ENCODE measurements at regions not wholly inside any gene's neighbourhood (a gene's known extent, or its start where the extent isn't known, plus 50 kb on each side); places are given as distances from the start of the nearest gene placed in this dataset.

- Histone ChIP-seq H3K27ac (no peak overlapping the region), H3K9me3 (no peaks in the 10 kb centered on the region), H3K4me3 (no peak overlapping the region), H3K27me3 (no peaks in the 10 kb centered on the region), H3K4me1 (no peaks in the 10 kb centered on the region), H3K36me3 (no peaks in the 10 kb centered on the region)
- TF ChIP-seq POLR2A (IDR thresholded peaks at IDR 0.05) (no peak), EP300 (IDR thresholded peaks at IDR 0.05; ENCODE audit: low read depth) (no peak), CTCF (IDR thresholded peaks at IDR 0.05) (no peak), POLR2AphosphoS5 (IDR thresholded peaks at IDR 0.05) (no peak)
- in situ Hi-C loops (cut with MboI; ENCODE audit: low pct_ligation_motif_present in 1 of 4, low pct_unique_long_range_greater_than_20kb in 1 of 4, low sequenced_read_pairs in 3 of 4) (no loop called here), intact Hi-C loops (cut with DNase I; ENCODE audit: low total_unique reads) (no loop called here)
- no peak for DNase-seq
- WGBS, 2 donors (ENCODE audit: low coverage in 1 of 2), result 37 to 38% methylated on average over 2 of the region's 2 CpGs
Measured at GRCh38 chr4:187289371-187289770, 565.7 kb upstream of the FAT1 start.

GRCh38 chr4:187294861-187295260 lies 571.2 kb upstream of the FAT1 start:
- DNase-seq, result peak; percentile 58
- intact Hi-C loops (cut with DNase I; ENCODE audit: low total_unique reads), result no loop called here
- TF ChIP-seq POLR2AphosphoS5 (IDR thresholded peaks at IDR 0.05) (no peak), POLR2A (IDR thresholded peaks at IDR 0.05) (no peak), CTCF (IDR thresholded peaks at IDR 0.05) (no peak), EP300 (IDR thresholded peaks at IDR 0.05; ENCODE audit: low read depth) (no peak)

GRCh38 chr4:187301923-187302322 lies 578.3 kb upstream of the FAT1 start:
- intact Hi-C loops (cut with DNase I; ENCODE audit: low total_unique reads), result no loop called here
- no peak for DNase-seq
- Histone ChIP-seq H3K4me3 (no peak overlapping the region), H3K9me3 (no peaks in the 10 kb centered on the region), H3K27me3 (no peaks in the 10 kb centered on the region), H3K27ac (no peak overlapping the region), H3K4me1 (no peaks in the 10 kb centered on the region), H3K36me3 (no peaks in the 10 kb centered on the region)
- in situ Hi-C loops (cut with MboI; ENCODE audit: low pct_ligation_motif_present in 1 of 4, low pct_unique_long_range_greater_than_20kb in 1 of 4, low sequenced_read_pairs in 3 of 4), result no loop called here
- 93% methylated on average over 16 of the region's 16 CpGs; no CpG with 5 or more reads in 1 of the 2 donors for WGBS, 2 donors (ENCODE audit: low coverage in 1 of 2)
- no peak for TF ChIP-seq POLR2A (IDR thresholded peaks at IDR 0.05)
- TF ChIP-seq CTCF (IDR thresholded peaks at IDR 0.05), result no peak
- no peak for TF ChIP-seq POLR2AphosphoS5 (IDR thresholded peaks at IDR 0.05)
- no peak for TF ChIP-seq EP300 (IDR thresholded peaks at IDR 0.05; ENCODE audit: low read depth)

More at GRCh38 chr4:187294861-187295260, 571.2 kb upstream of the FAT1 start:
- Histone ChIP-seq H3K36me3 (no peaks in the 10 kb centered on the region), H3K9me3 (peaks cover 0 to 3% of the 10 kb centered on the region in 2 donors), H3K4me1 (peaks cover 0 to 7% (median 0%) of the 10 kb centered on the region in 4 donors), H3K4me3 (no peak overlapping the region), H3K27me3 (no peaks in the 10 kb centered on the region), H3K27ac (no peak overlapping the region)
- in situ Hi-C loops (cut with MboI; ENCODE audit: low pct_ligation_motif_present in 1 of 4, low pct_unique_long_range_greater_than_20kb in 1 of 4, low sequenced_read_pairs in 3 of 4), result no loop called here
- WGBS, 2 donors (ENCODE audit: low coverage in 1 of 2), result 21 to 35% methylated on average over 3 of the region's 3 CpGs

- Histone ChIP-seq H3K4me3 (no peak overlapping the region), H3K27ac (no peak overlapping the region), H3K27me3 (no peaks in the 10 kb centered on the region), H3K36me3 (no peaks in the 10 kb centered on the region), H3K9me3 (no peaks in the 10 kb centered on the region), H3K4me1 (no peaks in the 10 kb centered on the region)
- in situ Hi-C loops (cut with MboI; ENCODE audit: low pct_ligation_motif_present in 1 of 4, low pct_unique_long_range_greater_than_20kb in 1 of 4, low sequenced_read_pairs in 3 of 4), result no loop called here
- no peak for TF ChIP-seq POLR2A (IDR thresholded peaks at IDR 0.05)
- intact Hi-C loops (cut with DNase I; ENCODE audit: low total_unique reads), result no loop called here
- 50 to 63% methylated on average over 5 to 6 of the region's 6 CpGs for WGBS, 2 donors (ENCODE audit: low coverage in 1 of 2)
- no peak for DNase-seq
Measured at GRCh38 chr4:187302457-187303150, 578.9 kb upstream of the FAT1 start.

- in situ Hi-C loops (cut with MboI; ENCODE audit: low pct_ligation_motif_present in 1 of 4, low pct_unique_long_range_greater_than_20kb in 1 of 4, low sequenced_read_pairs in 3 of 4) (no loop called here), intact Hi-C loops (cut with DNase I; ENCODE audit: low total_unique reads) (no loop called here)
- no peaks in the 10 kb centered on the region for H3K9me3 ChIP-seq
- H3K4me1 ChIP-seq, result no peaks in the 10 kb centered on the region
- H3K27ac ChIP-seq, result no peak overlapping the region
- H3K27me3 ChIP-seq, result no peaks in the 10 kb centered on the region
- no peak for DNase-seq
- WGBS, 2 donors (ENCODE audit: low coverage in 1 of 2), result 85 to 94% methylated on average over 1 to 10 of the region's 11 CpGs
- H3K4me3 ChIP-seq, result no peak overlapping the region
- no peak for TF ChIP-seq CTCF (IDR thresholded peaks at IDR 0.05)
- no peak for TF ChIP-seq POLR2AphosphoS5 (IDR thresholded peaks at IDR 0.05)
- no peak for TF ChIP-seq POLR2A (IDR thresholded peaks at IDR 0.05)
- no peak for TF ChIP-seq EP300 (IDR thresholded peaks at IDR 0.05; ENCODE audit: low read depth)
- no peaks in the 10 kb centered on the region for H3K36me3 ChIP-seq
Measured at GRCh38 chr4:187304133-187304532, 580.5 kb upstream of the FAT1 start.

All from transverse colon (tissue), 4 donors.